ENCODE measurements at regions not wholly inside any gene's neighbourhood (a gene's known extent, or its start where the extent isn't known, plus 50 kb on each side); places are given as distances from the start of the nearest gene placed in this dataset.

GRCh38 chr9:107969141-107969540, 479.6 kb upstream of the KLF4 start:
- Histone ChIP-seq H2BK12ac (ENCODE audit: insufficient read length, low read depth, low read length) (no peak overlapping the region), H3K79me2 (ENCODE audit: insufficient read depth, low read length) (no peaks in the 10 kb centered on the region), H3K14ac (ENCODE audit: insufficient read depth, low read length) (no peak overlapping the region), H4K5ac (ENCODE audit: insufficient read length, low read depth, low read length) (no peak overlapping the region), H3K23ac (ENCODE audit: insufficient read length, low read depth, low read length) (no peak overlapping the region), H3K79me1 (ENCODE audit: insufficient read depth, low read depth, low read length, poor library complexity, severe bottlenecking) (no peaks in the 10 kb centered on the region), H2BK20ac (ENCODE audit: low read depth, low read length, poor library complexity, severe bottlenecking) (no peak overlapping the region), H3K27me3 (ENCODE audit: insufficient read depth, low read length) (no peaks in the 10 kb centered on the region), H2AK5ac (ENCODE audit: insufficient read length, low read length) (no peak overlapping the region), H3K27ac (ENCODE audit: insufficient read length, low read depth, low read length) (no peak overlapping the region), H3K4me1 (ENCODE audit: insufficient read depth, low read length) (no peaks in the 10 kb centered on the region), H3K4me2 (ENCODE audit: insufficient read depth, insufficient read length, low read length) (no peak overlapping the region), H4K8ac (replicated peaks; ENCODE audit: insufficient read length, low read depth, low read length) (no peak overlapping the region), H3T11ph (ENCODE audit: low read length) (no peak overlapping the region), H4K20me1 (ENCODE audit: control insufficient read depth, insufficient read depth, insufficient read length) (no peaks in the 10 kb centered on the region), H3K9me3 (ENCODE audit: control insufficient read depth, low read depth, low read length) (no peaks in the 10 kb centered on the region), H3K23me2 (ENCODE audit: insufficient read length, low read depth, low read length, poor library complexity, severe bottlenecking) (no peaks in the 10 kb centered on the region), H3K4ac (ENCODE audit: low read depth, low read length) (no peak overlapping the region), H3K56ac (ENCODE audit: insufficient read length, low read depth, low read length) (no peak overlapping the region), H4K91ac (ENCODE audit: insufficient read length, low read depth, low read length) (no peak overlapping the region), H3K9ac (ENCODE audit: extremely low read depth, insufficient read length, low read length) (no peak overlapping the region), H2BK120ac (ENCODE audit: low read depth, low read length, poor library complexity, severe bottlenecking) (no peak overlapping the region), H2BK15ac (ENCODE audit: low read depth, low read length) (no peak overlapping the region), H2AFZ (ENCODE audit: low read length) (no peak overlapping the region), H3K18ac (ENCODE audit: insufficient read length, low read depth, low read length) (no peak overlapping the region), H2BK5ac (ENCODE audit: insufficient read length, low read length) (no peak overlapping the region)
- Mint-ChIP-seq H3K27ac (no peak overlapping the region), H3K9me3 (0 out of 5 replicates have a peak, but pooled peaks cover 0 to 2% of the 10 kb centered on the region in 2 experiments), H3K4me3 (no peak overlapping the region), H3K36me3 (ENCODE audit: insufficient read depth in 1 of 3, low read depth in 3 of 3) (no peaks in the 10 kb centered on the region), H3K4me1 (peaks cover 9 to 12% of the 10 kb centered on the region in 2 experiments), H3K27me3 (ENCODE audit: low read depth) (no peaks in the 10 kb centered on the region; the same call in 1 of the 2 replicates)
- TF ChIP-seq CTCF (conservative IDR thresholded peaks at IDR 0.05) = no peak
- no peak for DNase-seq
- WGBS (ENCODE audit: extremely low coverage, insufficient read length, low lambda C conversion rate) = no CpG with 5 or more reads among the region's 5 CpGs
